Fibroblast of lung (primary cell): ENCODE measurements at regions not wholly inside any gene's neighbourhood (a gene's known extent, or its start where the extent isn't known, plus 50 kb on each side); places are given as distances from the start of the nearest gene placed in this dataset.

Source experiments
- EZH2 ChIP-seq: IDR thresholded peaks from 2 replicates; pipeline ENCODE4 v1.5.1; 2012; ENCODE audit warnings: low read length, control low read depth, mild to moderate bottlenecking; ENCODE audit errors: missing control alignments
- TF ChIP-seq, protein P1 (sequence below), 2 donors: IDR thresholded peaks in 1 of 2; conservative IDR thresholded peaks in 1 of 2; 1 replicate in 1 of 2; 2 replicates in 1 of 2; pipeline ENCODE4 v1.5.1; 2011 to 2012; ENCODE audit warnings: low read length in 2 of 2, control low read depth in 1 of 2, inconsistent platforms in 1 of 2, low read depth in 1 of 2, mild to moderate bottlenecking in 1 of 2

GRCh38 chr2:11071211-11071610, 84.1 kb upstream of the SLC66A3 start:
- TF ChIP-seq, protein P1, sequence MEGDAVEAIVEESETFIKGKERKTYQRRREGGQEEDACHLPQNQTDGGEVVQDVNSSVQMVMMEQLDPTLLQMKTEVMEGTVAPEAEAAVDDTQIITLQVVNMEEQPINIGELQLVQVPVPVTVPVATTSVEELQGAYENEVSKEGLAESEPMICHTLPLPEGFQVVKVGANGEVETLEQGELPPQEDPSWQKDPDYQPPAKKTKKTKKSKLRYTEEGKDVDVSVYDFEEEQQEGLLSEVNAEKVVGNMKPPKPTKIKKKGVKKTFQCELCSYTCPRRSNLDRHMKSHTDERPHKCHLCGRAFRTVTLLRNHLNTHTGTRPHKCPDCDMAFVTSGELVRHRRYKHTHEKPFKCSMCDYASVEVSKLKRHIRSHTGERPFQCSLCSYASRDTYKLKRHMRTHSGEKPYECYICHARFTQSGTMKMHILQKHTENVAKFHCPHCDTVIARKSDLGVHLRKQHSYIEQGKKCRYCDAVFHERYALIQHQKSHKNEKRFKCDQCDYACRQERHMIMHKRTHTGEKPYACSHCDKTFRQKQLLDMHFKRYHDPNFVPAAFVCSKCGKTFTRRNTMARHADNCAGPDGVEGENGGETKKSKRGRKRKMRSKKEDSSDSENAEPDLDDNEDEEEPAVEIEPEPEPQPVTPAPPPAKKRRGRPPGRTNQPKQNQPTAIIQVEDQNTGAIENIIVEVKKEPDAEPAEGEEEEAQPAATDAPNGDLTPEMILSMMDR (conservative IDR thresholded peaks at IDR 0.05 in 1 of 2, IDR thresholded peaks at IDR 0.05 in 1 of 2; ENCODE audit: low read depth in 1 of 2, low read length in 2 of 2): no peak
- TF ChIP-seq EZH2: no peak
